A673 (cell line): ENCODE measurements at regions not wholly inside any gene's neighbourhood (a gene's known extent, or its start where the extent isn't known, plus 50 kb on each side); places are given as distances from the start of the nearest gene placed in this dataset.

Experiments used
- BruUV-seq: library from RNA; stranded (reverse); fragments of 400-500 nt; replicated peaks from 2 replicates; lab custom pipeline; 2021; lab: Mats Ljungman, UMichigan
- CTCF ChIA-PET: fragments of 300-600 bp; sonication (Branson Sonifier 250); formaldehyde crosslinking; loops from one replicate; lab custom pipeline; 2022; ENCODE audit warnings: antibody characterized with exemption; lab: Charles Lee
- POLR2A ChIA-PET: fragments of 300-600 bp; sonication (Branson Sonifier 250); formaldehyde crosslinking; loops from one replicate; lab custom pipeline; 2022; ENCODE audit warnings: antibody characterized with exemption; ENCODE audit not compliant: low non-redundant PET; lab: Charles Lee
- DNase-seq: peaks from one replicate; pipeline ENCODE4 v3.0.0-alpha.2; 2015; ENCODE audit warnings: low spot score
- H3K27ac ChIP-seq: fragments of 200-600 bp; sonication (generic); 2 replicates; pipeline ENCODE4 v1.5.1; 2016; ENCODE audit warnings: mixed run types, low read depth, mild to moderate bottlenecking, mixed read lengths, antibody characterized with exemption, low read length; ENCODE audit not compliant: poor library complexity, severe bottlenecking
- H3K27me3 ChIP-seq: fragments of 200-600 bp; sonication (generic); replicated peaks from 2 replicates; pipeline ENCODE4 v1.6.1; 2017; ENCODE audit warnings: mixed run types, low read depth, mild to moderate bottlenecking, mixed read lengths, antibody characterized with exemption, low read length; ENCODE audit not compliant: insufficient read depth, poor library complexity
- H3K36me3 ChIP-seq: fragments of 200-600 bp; sonication (generic); 2 replicates; pipeline ENCODE4 v1.6.1; 2016; ENCODE audit warnings: mixed run types, mild to moderate bottlenecking, mixed read lengths, antibody characterized with exemption, low read length; ENCODE audit not compliant: insufficient read depth, poor library complexity, severe bottlenecking
- H3K4me1 ChIP-seq: fragments of 200-600 bp; sonication (generic); 2 replicates; pipeline ENCODE4 v1.6.1; 2017; ENCODE audit warnings: mixed run types, mild to moderate bottlenecking, mixed read lengths, antibody characterized with exemption, low read length; ENCODE audit not compliant: insufficient read depth, poor library complexity, severe bottlenecking
- H3K4me3 ChIP-seq: fragments of 200-600 bp; sonication (generic); 2 replicates; pipeline ENCODE4 v1.5.1; 2016; ENCODE audit warnings: low read depth, mixed run types, mild to moderate bottlenecking, mixed read lengths, low read length; ENCODE audit not compliant: poor library complexity, severe bottlenecking
- H3K9me3 ChIP-seq: fragments of 200-600 bp; sonication (generic); 2 replicates; pipeline ENCODE4 v1.6.1; 2016; ENCODE audit warnings: mixed run types, low read depth, mild to moderate bottlenecking, mixed read lengths, antibody characterized with exemption, low read length; ENCODE audit not compliant: poor library complexity, severe bottlenecking
- EZH2 ChIP-seq: fragments of 200-600 bp; sonication (generic); IDR thresholded peaks from 2 replicates; pipeline ENCODE4 v1.6.1; 2017; ENCODE audit warnings: borderline replicate concordance, low read depth, mild to moderate bottlenecking, mixed read lengths, antibody characterized with exemption, low read length; ENCODE audit not compliant: poor library complexity, severe bottlenecking
- intact Hi-C: fragments of 100-400 bp; cut with micrococcal nuclease; formaldehyde crosslinking; loops from one replicate; pipeline ENCODE4 v1.10.0; 2022; ENCODE audit not compliant: unreplicated experiment
- TF ChIP-seq, protein P1 (sequence below): fragments of 300-800, 200-600 bp; sonication (generic); conservative IDR thresholded peaks from 2 replicates; pipeline ENCODE4 v1.5.1; 2017; ENCODE audit warnings: low read depth, mild to moderate bottlenecking, antibody characterized with exemption, low read length, moderate library complexity, mixed read lengths

DNA sequence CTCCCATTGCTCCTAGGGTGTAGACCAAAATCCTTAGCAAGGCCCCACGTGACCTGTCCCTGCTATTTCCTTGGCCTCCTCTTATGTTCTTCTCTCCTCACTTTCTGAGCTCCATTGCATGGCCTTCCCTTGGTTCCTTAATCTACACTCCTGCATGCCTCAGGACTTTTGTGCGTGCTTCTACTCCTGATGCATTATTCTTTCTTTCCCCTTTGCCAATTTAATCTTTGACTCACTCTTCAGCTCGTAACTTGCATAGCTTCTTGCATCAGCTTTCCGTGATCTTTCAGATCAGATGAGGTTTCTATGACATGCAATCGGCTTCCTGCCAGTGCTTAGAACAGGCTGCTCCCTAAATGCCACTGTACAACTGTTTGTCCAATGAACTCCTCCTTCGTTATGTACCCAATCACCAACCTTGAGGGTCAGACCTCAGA lies 261.6 kb upstream of the CADM1 start:
- DNase-seq: no peak
- H3K36me3 ChIP-seq: no peaks in the 10 kb centered on the region
- H3K4me3 ChIP-seq: no peak overlapping the region
- ChIA-PET CTCF (no interaction called here), POLR2A (no interaction called here)
- no peaks in the 10 kb centered on the region for H3K4me1 ChIP-seq
- intact Hi-C loops: no loop called here
- TF ChIP-seq EZH2: no peak
- TF ChIP-seq, protein P1, sequence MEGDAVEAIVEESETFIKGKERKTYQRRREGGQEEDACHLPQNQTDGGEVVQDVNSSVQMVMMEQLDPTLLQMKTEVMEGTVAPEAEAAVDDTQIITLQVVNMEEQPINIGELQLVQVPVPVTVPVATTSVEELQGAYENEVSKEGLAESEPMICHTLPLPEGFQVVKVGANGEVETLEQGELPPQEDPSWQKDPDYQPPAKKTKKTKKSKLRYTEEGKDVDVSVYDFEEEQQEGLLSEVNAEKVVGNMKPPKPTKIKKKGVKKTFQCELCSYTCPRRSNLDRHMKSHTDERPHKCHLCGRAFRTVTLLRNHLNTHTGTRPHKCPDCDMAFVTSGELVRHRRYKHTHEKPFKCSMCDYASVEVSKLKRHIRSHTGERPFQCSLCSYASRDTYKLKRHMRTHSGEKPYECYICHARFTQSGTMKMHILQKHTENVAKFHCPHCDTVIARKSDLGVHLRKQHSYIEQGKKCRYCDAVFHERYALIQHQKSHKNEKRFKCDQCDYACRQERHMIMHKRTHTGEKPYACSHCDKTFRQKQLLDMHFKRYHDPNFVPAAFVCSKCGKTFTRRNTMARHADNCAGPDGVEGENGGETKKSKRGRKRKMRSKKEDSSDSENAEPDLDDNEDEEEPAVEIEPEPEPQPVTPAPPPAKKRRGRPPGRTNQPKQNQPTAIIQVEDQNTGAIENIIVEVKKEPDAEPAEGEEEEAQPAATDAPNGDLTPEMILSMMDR: no peak
- no TSS peak for BruUV-seq
- H3K27me3 ChIP-seq: peaks cover 8% of the 10 kb centered on the region
- H3K9me3 ChIP-seq: no peaks in the 10 kb centered on the region
- H3K27ac ChIP-seq: no peak overlapping the region

DNA sequence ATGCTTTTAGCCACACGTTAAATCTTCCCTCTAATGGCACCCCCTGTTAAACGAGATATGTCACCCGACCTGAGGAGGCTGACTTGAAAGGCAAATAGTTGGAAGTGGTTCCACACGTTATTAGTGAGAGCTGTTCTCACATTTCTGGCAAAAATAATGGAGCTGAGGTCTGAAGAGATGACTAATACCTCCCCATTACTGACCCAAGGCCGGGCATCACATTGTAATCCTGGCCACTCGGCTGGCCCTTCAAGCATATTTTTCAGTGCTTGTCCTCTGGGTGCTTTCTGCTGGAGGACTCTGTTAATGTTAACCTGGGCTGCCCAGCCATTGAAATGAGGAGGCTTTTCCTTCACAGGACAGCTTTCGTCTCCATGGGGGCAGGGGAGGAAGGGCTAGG lies 260.0 kb upstream of the CADM1 start:
- POLR2A ChIA-PET: no interaction called here
- no peaks in the 10 kb centered on the region for H3K4me1 ChIP-seq
- no TSS peak for BruUV-seq
- H3K4me3 ChIP-seq: no peak overlapping the region
- H3K27ac ChIP-seq: no peak overlapping the region
- intact Hi-C loops: no loop called here
- H3K36me3 ChIP-seq: no peaks in the 10 kb centered on the region
- H3K27me3 ChIP-seq: peaks cover 24% of the 10 kb centered on the region
- CTCF ChIA-PET: no interaction called here
- DNase-seq: no peak
- no peaks in the 10 kb centered on the region for H3K9me3 ChIP-seq
- TF ChIP-seq, protein P1: no peak
- TF ChIP-seq EZH2: no peak

DNA sequence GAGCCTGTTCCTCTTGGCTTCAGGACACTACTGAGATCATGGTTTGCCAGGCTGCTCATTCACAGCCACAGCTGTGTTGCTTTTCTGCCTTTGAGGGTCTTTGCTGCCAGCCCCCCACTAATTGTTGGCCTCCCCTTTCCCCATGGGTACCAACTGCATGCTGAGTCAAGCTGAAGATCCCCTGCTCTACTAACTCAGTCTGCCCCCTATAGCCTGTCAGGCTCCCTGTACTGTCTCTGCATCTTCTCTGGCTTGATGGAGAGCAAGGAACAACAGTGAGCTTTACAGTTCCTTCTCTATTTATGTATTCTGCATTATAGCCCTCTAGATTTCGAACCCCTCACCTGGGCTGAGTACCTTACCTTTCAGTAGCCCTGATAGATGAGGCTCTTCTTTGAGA lies 257.6 kb upstream of the CADM1 start:
- ChIA-PET POLR2A (no interaction called here), CTCF (no interaction called here)
- Histone ChIP-seq H3K4me3 (no peak overlapping the region), H3K4me1 (no peaks in the 10 kb centered on the region), H3K9me3 (no peaks in the 10 kb centered on the region), H3K27ac (no peak overlapping the region), H3K36me3 (no peaks in the 10 kb centered on the region), H3K27me3 (peaks cover 35% of the 10 kb centered on the region)
- no TSS peak for BruUV-seq
- no peak for DNase-seq
- TF ChIP-seq, protein P1: no peak
- intact Hi-C loops: no loop called here
